ENCODE measurements at regions not wholly inside any gene's neighbourhood (a gene's known extent, or its start where the extent isn't known, plus 50 kb on each side); places are given as distances from the start of the nearest gene placed in this dataset.
"Not testable (repeated sequence)": the region's sequence is repeated elsewhere in the genome, so short reads cannot be mapped to it uniquely, and the experiment has no call there.

DNA sequence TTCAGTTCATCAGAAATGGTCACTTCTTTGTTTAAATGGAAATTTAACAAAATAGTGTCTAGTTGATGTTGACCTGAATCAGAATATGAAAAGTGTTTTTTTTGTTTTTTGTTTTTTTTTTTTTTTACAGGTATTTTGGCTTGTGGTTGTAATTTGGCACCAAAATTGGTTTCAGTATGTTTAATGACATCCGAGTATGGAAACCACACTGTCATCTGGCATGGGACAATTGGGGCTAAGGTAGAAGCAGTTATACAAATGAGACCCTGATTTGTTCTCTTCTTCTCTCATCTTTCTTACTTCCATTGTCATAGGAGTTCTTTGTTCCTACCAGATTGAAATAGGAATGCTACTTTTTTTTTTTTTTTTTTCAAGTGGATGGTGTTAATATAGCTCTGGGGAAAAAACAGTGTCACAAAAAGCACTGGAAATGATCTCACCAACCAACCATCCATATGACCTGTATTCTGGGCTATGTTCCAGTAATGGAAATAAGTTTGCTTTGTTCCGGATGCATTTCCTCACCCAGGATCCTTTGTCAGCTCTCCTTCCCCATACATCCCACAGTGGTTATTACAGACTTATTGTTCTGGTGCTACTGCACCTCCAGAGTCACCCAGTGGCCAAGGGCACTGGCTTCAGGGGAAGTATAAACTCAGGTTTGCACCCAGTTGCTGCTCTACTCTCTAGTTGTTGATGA is 95.8 kb downstream of the ATXN3L start:
- no peak for DNase-seq (ENCODE audit: low read depth in 4 of 4, low spot score in 1 of 4)

DNA sequence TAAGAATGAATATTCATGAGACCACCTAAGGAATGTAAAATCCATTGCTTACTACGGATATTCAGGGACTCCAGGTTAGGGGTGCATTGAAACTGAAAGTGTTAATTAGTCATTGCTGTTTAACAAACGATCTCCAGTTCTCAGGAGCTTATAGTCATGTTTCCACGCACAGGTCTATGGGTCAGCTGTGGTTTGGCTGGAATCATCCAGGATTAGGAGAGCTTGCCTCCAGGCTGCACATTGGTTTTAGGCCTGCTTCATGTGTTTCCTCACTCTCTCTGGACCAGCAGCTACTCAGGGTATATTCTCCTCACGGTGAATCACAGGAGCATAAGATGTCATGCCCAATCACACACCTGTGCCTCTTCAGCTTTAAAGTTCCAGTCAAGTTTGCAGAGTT is 98.9 kb downstream of the ATXN3L start:
- no peak for DNase-seq (ENCODE audit: low read depth in 4 of 4, low spot score in 1 of 4)

DNA sequence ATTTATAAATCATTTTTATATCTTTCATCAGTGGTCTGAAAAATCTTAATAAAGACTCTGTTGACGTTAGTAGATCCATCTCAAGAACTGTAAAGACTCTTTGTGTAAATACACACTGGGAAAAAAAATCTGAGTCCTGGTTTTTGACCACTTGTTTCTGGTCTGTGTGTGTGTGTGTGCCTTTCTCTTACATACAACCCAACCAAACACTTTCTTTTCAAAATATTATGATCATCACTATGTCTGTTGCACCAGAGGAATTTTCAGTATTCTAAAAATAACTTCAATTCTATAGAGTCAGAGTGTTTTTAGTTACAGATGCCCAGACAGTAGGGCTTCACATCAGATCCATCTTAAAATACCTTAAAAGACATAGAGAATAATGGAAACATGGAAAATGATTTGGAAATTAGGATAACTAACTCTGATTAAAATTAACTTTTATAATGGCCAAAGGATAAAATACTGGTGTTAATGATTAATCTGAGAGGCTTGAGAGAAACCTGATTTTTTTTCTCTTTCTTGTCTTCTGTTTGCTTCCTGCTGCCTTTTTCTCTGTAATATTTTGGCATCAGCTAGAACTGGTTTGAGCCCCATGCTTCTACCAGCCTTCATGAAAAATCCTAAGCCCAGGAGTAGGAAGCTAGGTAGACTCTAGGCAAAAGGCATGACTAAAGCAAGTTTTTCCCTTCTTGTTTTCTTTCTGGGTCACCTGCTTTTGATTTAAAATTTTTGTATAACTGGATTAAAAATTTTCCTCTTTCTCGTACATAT is 99.7 kb downstream of the ATXN3L start:
- no peak for DNase-seq (ENCODE audit: low read depth in 4 of 4, low spot score in 1 of 4)

DNA sequence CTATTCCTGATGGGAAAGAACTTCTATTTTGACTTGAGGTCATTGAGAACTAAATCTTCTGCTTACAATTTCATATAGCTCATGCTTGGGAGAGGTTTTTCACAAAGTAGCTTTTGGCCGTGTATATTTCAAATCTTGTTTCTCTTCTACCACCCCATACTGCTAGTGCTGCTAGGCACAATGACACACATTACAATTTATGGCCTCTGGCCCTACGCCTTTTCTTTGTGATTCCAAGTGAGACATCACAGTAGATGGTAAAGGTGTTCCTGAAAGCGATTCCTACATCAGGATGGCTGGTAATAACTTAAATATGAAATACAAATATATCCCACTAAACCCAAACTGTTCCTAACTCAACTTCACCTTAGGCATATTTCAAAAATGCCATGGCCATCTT is 101.1 kb downstream of the ATXN3L start:
- DNase-seq (ENCODE audit: low read depth in 4 of 4, low spot score in 1 of 4), result no peak

DNA sequence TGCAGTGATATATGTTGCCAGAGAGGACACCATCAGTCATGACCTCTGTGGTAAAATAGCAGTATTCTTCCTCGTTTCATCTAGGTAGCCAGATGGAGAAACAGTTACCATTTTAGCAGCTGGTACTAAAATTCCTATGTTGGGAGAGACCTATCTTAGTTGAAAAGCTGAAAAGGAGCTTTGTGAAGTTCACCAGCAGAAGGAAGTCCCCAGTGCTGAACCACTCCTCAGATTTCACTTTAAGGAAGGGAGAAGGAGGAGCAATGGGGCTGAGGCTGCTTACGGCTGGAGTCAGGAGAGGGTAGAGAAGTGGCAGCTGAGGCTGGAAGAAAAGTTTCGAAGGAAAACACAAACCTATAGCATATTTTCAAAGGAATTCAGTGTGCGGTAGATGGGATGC is 103.7 kb downstream of the ATXN3L start:
- DNase-seq (ENCODE audit: low read depth in 4 of 4, low spot score in 1 of 4), result no peak

DNA sequence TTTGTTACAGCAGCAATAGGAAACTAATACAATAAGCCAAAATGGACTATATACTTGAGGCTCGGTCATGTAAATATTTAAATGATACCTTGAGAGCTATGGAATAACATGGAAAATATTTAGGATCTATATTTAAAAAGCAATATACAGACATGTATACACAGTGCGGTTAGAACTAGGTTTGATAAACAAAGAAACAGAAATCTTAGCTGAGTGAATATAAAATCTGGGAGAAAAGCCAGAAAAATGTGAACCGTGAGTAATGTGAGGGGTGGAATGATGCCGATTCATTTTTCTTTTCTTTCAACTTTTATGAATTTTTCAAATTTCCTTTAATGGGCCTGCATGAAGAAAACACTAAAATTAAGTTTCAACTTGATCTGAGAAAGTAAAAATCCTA is 104.1 kb downstream of the ATXN3L start:
- no peak for DNase-seq (ENCODE audit: low read depth in 4 of 4, low spot score in 1 of 4)

DNA sequence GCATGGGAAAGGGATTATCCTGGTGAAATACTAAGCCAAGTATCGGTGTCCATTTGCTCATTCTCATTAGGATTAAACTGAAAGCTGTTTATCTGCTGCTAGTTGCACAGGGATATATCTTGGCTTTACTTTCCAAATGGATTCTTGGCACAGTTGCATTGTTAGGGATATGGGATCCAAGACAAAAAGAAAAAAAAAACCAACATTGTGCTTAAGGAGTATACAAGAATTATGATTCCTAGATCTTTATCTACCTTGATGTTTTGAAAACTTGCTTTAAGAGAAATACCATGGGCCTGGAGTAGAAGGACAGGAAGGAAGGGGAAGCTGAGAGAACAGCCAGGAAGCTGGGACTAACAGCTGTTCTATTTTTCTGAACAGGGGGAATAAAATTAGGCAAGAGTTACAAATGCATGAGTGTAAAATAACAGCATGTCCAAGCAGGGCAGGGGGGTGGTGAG is 107.6 kb downstream of the ATXN3L start:
- DNase-seq (ENCODE audit: low read depth in 4 of 4, low spot score in 1 of 4), result no peak

DNA sequence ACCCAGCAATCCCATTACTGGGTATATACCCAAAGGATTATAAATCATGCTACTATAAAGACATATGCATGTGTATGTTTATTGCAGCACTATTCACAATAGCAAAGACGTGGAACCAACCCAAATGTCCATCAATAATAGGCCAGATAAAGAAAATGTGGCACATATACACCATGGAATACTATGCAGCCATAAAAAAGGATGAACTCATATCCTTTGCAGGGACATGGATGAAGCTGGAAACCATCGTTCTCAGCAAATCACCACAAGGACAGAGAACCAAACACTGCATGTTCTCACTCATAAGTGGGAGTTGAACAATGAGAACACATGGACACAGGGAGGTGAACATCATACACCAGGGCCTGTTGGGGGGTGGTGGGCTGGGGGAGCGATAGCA is 109.7 kb downstream of the ATXN3L start:
- not testable (repeated sequence) for DNase-seq (ENCODE audit: low read depth in 4 of 4, low spot score in 1 of 4)

DNA sequence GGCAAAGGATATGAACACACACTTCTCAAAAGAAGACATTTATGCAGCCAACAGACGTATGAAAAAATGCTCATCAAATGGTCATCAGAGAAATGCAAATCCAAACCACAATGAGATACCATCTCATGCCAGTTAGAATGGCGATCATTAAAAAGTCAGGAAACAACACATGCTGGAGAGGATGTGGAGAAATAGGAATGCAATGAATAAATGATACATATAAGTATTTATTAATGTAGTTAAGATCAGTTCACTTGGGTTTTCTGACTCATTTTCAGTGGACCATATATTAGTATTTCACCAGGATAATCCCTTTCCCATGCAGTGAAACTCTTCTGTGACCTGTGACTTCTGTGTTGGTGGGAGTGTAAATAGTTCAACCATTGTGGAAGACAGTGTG is 110.1 kb downstream of the ATXN3L start:
- DNase-seq (ENCODE audit: low read depth in 4 of 4, low spot score in 1 of 4), result not testable (repeated sequence)

DNA sequence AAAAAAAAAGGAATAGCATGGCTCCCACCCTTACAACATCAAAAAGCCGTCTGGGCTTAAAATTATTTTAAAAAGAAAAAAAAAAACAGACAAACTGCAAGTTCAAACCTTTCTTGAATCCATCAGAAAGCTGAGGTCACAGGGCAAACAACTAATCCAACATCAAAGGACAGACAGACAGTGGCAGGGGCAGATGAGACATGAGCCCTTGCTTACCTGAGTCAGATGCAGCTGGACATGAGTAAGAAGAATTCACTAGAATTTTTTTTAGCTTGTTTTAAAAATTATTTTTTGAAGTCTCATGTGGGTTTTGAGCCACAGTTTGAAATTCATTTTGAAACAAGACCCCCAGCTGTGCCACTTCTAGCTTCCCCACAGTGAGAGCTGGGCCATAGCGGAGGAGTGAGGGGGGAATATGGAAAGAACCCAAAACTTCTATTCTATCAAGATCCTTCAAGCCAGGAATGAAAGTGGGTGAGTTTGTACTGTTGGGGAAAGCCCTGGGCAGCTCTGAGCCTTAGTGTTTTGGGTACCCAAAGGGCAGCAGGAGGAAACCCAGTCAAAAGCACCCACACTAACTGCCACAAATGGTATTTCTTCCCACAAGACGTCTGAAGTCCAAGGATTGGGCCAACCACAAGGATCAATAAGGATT is 111.4 kb downstream of the ATXN3L start:
- DNase-seq (ENCODE audit: low read depth in 4 of 4, low spot score in 1 of 4), result no peak

DNA sequence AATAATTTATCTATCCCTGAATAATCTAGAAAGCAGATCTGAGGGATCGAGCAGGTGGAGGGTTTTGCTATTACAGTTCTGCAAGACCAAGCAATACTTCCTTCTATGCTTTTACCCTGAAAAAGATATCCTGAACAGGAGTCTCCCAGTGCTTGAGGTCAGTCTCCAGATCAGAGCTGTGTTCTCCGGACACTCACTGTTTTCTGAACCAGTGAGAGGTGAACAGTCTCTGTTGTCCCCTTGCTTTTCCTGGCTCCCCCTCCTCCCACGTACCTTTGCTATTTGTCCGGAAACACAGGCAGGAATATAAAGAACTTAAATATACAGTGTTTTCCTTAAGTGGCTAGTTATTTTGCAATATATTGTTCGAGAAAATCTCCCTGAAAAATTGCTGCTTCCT is 116.6 kb downstream of the ATXN3L start:
- no peak for DNase-seq (ENCODE audit: low read depth in 4 of 4, low spot score in 1 of 4)

DNA sequence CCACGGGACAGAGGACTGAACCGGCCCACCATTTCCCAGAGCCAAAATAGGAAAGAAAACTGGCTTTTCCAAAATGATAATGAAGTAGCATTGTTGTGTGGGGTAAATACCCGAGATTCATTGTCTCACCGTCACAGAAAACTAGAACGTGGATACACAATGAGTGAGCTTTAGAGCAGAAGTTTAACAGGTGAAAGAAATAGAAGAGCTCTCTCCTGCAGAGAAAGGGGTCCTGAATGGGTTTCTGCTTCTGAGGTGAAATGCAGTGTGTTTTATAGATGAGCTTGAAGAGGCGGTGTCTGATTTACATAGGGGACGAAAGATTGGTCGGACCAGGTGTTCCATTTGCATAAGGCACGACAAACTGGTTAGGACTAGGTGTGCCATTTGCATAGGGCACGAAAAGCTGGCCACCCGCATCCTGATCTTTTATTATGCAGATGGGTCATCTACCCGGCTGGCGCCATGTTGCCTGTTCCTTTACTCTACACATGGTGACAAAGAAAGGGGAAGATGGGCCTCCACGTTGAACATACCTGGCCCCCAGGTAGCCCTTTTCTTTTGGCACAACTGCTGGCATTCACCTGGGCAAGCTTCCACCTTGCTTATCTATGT is 118.1 kb downstream of the ATXN3L start:
- DNase-seq (ENCODE audit: low read depth in 4 of 4, low spot score in 1 of 4), result no peak

DNA sequence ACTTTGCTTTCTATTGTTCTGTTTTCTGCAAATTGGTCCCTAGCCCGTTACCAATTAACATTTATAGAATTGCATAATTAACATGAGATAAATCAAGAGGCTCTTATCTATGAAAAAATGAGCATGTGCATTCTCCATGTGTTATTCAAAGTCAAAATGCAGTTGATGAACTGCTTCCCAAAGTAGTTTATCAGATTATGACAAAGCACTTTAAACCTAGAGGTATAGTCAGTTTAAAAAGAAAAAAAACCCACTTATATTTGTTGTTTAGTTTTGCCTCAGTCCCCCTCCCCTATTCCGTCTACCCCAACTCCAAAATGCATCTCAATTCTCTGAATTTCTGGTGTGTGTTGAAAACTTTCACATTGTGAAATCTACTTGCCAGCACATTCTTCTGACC is 119.5 kb downstream of the ATXN3L start:
- no peak for DNase-seq (ENCODE audit: low read depth in 4 of 4, low spot score in 1 of 4)

DNA sequence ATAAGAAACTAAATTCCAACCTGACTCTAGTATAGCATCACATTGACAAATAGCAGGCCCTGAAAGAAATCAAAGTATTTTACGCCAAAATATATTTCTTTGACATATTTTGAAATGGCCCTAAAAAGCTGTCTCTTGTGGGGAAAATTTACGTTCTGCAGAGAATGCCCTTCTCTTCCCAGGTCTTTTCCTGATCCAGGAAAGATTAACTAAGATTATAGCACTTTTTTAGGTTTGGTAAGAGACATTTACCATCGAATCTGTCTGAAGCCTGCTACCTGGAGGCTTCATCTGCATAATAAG is 121.1 kb downstream of the ATXN3L start:
- DNase-seq (ENCODE audit: low read depth in 4 of 4, low spot score in 1 of 4), result no peak

DNA sequence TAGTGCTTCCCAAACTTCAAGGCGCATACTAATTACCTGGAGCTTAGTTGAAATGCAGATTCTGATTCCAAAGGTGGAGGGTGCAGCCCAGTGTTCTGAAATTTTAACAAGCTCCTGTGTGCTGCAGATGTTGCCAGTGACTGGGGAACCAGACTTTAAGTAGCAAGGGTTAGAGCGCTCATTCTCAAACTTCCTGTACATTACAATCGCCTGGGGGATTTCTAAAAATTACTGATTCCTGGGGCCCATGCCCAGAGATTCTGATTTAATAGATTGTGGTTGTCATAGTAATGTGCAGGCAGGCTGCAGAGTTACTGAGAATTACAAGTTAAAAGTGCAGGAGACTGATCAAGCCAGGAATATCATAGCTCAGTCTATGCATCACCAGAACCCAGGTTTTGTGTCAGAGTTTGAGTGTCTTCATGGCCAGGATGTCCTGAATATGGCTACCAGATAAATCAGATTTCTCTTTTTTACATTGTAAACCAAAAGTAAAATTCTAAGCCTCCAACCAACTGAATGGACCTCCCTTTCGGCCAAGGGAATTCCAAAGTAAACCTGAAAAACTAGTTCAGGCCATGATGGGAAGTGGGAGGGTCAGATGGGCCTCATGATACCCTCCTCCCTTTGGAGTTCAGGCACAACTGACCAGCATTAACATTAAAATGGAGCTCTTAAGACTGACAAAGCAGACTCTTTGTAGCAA is 121.6 kb downstream of the ATXN3L start:
- no peak for DNase-seq (ENCODE audit: low read depth in 4 of 4, low spot score in 1 of 4)

DNA sequence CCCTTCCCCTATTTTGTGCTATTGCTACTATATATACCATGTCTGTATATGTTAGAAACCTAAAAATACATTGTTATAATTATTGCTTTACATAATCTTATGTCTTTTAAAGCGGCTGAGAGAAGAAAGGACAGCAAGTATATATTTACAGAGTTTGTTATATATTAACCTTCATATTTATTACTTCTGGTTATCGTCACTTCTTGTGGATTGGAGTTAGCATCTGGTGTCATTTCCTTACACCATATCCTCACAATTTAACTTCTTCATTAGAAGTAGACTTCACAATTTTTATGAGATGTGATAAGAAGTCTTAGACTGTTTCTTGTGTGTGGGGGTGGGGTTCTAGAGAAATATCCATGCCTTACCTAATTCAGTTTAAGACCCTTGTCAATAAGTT is 123.1 kb downstream of the ATXN3L start:
- no peak for DNase-seq (ENCODE audit: low read depth in 4 of 4, low spot score in 1 of 4)

DNA sequence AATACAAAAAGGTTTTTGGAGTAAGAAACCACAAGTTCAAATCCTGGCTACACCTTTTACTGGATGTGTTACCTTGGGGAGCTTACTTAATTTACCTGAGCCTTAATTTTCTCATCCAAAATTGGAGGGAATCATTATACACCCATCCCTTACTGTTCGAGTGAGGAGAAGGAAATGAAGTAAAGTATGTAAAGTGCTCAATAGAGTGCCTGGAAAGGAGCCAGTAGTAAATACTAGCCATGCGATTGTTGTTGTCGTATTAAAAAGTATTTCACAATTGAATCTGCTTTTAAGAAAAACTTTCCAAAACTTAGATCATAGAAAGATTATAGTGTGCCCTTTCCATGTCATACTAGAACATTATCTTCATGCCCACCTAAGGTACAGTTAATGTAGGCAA is 124.5 kb downstream of the ATXN3L start:
- no peak for DNase-seq (ENCODE audit: low read depth in 4 of 4, low spot score in 1 of 4)

DNA sequence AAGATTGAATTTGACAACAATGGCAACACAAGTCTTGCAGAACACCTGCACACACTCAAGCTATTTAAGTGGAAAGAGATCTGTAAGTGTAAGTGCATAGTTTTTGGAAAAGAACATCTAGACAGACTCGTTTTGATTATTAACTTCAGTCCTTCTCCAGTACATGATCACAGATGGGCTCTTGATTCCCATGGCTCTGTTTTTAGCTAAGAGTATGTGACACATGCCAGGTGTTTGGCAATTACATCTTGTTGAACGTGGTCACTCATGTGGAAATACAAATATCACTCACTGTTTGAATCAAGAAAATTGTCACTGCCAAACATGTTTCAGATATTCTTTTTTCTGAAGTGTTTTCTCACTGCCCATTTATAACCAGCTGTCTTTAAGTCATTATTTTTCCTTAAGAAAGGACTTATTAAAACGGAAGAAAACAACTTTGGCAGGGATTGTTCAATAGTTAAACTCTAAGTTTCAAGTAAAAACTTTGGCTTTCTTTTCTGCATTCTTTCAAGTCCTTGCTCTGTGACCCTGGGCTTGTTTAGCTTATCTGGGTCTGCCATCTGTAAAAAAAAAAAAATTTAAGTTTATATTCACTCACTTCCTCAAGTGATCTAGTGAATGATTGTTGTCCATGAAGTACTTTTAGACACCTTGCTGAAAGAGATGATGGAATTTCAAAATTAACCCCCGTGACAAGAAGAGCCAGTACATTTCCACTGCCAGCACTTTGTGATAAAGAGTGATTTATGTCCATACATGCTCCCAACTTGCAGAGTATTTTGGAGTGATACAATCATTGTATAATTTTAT is 125.4 kb downstream of the ATXN3L start:
- no peak for DNase-seq (ENCODE audit: low read depth in 4 of 4, low spot score in 1 of 4)

DNA sequence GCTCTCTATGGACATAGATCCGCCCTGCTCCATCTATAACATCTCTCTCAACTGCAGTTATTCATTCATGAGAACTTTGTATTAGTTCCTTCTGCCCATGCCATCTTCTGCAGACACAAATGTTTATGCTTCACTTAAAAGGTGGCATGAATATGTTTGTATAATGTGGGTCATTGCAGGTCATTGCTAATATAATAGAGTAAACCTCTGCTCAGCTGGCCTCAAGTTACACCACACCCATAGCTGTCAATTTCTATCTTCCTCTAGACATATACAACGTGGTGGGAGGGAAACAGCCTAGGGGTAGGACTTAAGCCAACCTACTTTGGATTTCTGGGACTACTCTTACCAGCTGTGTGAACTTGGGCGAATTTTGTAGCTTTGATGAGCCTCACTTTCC is 129.8 kb downstream of the ATXN3L start:
- no peak for DNase-seq (ENCODE audit: low read depth in 4 of 4, low spot score in 1 of 4)

DNA sequence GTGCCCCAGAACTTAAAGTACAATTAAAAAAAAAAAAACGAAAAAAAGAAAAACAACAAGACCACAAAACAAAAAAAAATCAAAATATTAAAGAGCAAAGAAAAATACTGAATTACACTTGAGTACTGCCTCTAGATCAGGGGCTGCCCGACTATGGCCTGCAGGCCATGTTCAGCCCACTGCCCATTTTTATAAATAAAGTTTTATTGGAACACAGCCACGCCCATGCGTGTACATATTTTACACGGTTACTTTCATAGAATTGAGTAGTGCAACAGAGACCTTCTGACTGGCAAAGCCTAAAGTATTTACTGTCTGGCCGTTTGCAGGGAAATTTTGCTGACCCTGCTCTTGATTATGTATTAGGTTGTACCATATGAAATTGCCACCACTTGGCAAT is 130.5 kb downstream of the ATXN3L start:
- no peak for DNase-seq (ENCODE audit: low read depth in 4 of 4, low spot score in 1 of 4)

Data from stimulated activated CD4-positive, alpha-beta T cell treated with anti-CD3 and anti-CD28 coated beads, Interleukin-1b, Interleukin-23, amount 100 ng/mL, for 24 hours (primary cell).